GM21515 (cell line): ENCODE measurements at regions not wholly inside any gene's neighbourhood (a gene's known extent, or its start where the extent isn't known, plus 50 kb on each side); places are given as distances from the start of the nearest gene placed in this dataset.
A peak's percentile ranks its signal among the peaks of the same experiment; 100 is the strongest.

ENCODE experiments used
- ATAC-seq: cut with Tn5 transposase; IDR thresholded peaks from one replicate; pipeline ENCODE4 v1.9.1; 2021; ENCODE audit not compliant: unreplicated experiment

DNA sequence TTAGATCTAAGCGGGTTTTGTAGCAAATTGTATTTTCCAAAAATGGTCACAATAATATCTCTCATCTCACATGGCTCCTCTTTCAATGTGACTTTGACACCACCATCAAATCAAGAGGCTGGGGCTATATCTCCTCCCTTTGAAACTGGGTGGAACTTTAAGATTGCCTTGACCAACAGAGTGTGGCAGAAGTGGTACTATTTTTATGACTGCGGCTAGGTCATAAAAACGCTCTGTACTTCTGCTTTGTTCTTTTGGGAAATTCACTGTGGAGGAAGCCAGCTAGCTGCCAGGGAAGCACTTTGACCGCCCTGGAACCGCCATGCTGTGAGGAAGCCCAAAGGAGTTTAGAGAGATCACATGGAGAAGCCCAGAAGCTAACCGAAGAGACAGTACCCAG is 50.7 kb upstream of the ACOT11 start:
- ATAC-seq: no peak

DNA sequence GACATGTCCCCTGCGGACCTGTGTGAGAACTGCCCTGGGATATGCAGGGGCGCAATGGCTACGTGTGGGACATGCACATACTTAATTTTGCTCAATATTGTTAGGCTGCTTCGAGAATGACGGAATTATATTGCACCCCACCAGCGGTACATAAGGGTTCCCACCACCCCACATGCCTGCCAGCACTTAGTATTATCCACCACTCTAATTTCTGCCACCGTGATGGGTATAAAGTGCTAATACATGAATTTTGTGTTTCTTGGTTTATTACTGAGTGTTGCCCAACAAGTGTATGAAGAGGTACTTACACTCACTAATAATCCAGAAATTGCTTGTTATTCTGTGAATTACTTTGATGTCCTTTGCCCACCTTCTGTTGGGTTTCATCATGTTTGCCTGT is 52.1 kb upstream of the ACOT11 start:
- no peak for ATAC-seq

DNA sequence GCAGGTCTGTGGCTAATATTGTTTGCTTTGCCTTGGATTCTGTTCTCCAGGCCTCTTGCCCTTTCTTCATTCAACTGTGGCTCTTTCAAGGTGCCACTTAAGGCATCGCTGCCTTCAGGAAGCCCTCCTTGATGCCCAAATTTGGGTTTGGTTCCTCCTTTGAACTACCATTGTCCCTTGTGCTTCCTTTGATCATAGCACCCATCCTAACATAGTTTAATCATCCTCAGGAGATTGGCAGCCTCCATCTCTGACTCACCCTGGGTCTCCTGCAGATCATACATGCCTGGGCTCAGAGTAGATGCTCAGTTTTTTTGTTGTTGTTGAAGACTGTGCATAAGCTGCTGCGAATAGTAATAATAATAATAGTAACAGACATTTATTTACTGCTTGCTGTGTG is 54.4 kb upstream of the ACOT11 start:
- no peak for ATAC-seq

DNA sequence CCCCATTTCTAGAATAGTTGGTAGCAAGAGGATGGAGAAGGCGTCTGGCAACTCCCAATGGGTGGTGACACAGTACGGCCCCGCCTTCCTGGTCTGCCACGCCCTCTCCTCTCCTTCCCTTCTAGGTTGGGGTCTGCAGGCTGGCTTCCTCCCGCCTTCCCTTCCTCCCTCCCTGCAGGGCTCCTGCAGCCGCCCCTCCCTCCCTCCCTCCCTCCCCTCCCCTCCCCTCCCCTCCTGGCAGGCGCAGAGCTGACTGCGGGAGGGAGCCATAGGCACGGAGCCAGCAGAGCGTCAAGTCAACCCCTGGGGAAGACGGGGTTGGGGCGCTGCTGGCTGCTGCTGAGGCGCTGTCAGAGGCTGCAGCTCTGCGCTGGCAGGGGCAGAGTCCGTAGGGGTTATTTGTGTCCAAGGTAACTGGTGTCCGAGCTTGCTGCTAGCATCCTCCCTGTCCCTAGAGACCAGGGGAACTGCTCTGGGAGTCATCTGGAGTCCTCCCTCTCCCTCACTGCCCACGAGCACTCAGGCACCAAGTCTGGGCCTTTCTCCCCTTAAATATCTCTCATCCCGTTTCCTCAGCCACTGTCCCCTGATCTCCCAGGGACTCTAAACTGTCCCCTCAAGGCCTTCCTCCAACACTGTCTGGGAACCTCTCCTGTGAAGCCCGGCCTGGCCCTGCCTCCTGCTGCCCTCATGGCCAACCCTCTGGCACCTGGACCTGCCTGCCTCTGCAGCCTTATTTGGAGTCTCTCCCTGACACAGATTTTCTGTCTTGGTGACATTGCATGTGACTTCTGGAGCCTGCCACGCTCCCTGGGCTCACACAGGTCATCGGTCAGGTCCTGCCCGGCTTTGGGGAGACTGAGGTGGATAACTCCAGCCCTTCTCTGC is 57.4 kb upstream of the ACOT11 start:
- ATAC-seq: no peak

DNA sequence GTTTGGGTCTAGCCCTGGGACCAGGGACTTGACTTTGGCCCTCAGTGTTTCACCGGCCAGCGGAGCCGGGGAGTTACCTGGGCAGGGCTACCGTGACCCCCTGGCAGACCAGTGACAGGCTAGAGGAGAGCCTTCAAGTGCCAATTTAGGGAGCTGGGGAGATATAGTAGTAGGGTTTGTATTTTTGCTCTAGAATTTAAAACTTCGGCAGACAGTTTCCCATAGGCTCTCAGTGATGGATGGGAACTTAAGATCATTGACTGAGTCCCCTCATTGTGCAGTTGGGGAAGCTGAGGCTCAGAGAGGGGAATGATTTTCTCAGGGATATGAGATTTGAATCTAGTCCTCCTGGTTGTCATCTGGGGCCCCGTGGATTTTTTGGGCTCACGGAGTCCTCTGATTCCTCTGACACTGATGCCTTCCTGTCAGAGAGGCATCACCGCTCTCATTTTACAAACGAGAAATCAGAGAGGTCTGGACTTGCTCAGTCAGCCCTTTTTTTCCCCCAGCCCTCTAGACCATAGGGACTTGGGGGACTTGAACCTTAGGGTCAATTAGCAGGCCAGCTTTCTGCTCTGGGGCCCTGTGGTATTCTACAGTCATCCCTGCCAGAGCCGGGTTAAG is 58.3 kb upstream of the ACOT11 start:
- peak; percentile 6 for ATAC-seq

DNA sequence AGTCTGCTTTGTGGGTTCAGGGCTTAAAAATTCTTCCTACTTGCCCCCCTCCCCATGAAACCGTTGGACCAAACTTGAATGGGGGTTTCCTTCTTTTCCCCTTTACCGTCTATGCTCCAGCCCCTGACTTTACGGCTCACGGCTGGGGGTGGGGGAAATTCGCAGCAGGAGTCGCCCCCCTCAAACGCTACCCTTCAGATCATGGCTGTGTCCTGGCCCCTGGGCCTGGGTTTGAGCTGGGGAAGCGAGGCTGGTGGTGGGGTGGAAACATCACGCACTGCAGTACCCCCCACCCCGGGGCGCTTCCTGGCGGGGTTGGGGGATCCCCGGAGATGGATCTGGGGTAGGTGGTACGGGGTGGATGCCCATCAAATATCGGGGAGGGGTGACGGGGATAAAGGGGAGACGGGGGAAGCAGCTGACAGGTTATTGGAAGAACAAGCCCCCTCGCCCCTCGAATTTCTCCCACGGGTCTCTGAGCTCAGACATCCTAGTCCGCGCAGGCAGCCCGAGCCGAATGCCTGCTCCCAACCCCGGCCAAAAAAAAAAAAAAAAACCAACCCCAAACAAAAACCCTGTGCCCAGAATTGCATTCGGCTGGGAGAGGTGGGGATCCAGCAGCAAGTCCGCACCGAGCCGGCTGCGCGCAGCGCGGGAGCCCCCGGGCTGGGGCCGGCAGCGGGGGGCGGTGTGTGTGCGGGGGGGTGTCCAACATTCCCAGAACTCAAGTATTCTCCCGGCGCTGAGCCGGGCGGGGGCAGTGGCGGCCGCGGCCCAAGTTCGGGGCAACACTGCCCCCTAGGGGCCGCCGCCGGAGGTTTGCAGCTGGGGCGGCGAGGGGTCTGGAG is 59.0 kb upstream of the ACOT11 start:
- ATAC-seq: peak; percentile 58

GRCh38 chr1:54488065-54488750 is 59.8 kb upstream of the ACOT11 start:
- ATAC-seq: peak; percentile 55

DNA sequence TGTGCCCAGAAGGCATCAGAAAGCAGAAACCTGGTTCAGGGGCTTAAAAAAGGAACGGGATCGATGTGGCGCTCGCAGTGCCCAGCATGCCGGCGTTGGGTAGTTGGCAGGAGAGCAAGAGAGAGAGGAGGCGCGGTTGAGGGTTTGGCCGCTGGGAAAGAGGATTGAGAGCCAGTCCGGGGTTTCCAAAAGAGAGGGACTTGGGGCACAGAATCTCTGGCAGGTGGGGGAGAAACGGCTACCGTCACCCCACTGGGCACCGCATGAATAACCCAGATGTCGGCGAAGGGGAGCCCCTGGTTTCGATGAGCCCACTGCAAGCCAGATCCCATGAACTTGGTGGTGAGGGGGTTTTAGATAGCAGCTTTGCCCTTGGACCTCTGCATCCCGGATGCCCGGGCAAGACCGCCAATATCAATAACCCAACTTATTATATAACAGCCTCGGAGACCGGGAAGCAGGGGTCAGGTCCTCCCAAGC is 60.4 kb upstream of the ACOT11 start:
- ATAC-seq: peak; percentile 6

DNA sequence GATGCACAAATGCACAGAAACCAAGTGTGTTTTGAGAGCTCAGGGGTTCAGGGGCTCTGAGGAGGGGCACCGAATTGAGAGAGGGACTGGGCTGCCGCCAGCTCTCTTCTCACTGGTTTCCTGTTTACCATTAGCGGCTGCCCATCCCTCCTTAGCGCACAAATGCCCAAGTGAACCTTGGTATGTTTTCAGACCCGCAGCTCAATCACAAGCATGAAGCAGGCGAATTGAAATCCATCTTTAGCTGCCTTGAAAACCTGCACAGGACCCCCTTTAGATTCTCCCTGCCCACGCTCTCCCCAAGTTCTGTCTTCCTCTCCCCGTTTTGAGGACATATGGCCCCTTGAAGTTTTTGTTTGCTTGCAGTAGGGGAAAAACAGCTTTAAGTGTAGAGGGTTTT is 61.1 kb upstream of the ACOT11 start:
- ATAC-seq: no peak

GRCh38 chr1:54485416-54485815 is 62.6 kb upstream of the ACOT11 start:
- ATAC-seq: no peak

- no peak for ATAC-seq
Observed at GRCh38 chr1:54483875-54484437, 64.1 kb upstream of the ACOT11 start.

DNA sequence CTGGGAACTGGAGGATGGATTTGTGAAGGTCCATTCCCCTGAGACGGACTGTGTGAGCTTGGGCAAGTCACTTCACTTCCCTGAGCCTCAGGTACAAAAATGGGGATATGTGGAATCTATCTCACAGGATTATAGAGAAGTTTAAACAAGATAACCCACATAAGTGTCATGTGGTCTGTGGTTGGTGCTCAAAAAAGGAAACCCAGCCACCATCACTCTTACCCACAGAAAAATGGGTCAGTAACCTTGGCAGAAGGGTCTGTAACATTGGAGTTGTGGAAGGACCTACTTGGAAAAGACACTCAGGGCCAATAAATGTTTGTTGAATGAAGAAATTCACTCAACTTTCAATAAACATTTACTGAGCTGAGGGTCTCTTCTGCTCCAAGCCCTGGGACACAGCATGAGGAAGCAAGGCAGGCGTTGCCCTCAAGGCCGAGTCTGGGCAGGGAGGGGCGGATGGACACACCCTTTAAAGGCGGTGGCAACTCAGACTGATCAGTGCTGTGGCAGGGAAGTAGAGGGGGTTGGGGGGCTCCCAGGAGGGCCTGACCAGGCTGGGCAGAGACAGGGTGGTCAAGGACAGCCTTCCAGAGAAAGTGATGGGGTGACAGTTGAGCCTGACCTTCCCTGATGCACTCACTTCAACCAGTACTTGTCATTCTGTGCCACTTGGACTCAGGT is 66.7 kb upstream of the ACOT11 start:
- no peak for ATAC-seq

DNA sequence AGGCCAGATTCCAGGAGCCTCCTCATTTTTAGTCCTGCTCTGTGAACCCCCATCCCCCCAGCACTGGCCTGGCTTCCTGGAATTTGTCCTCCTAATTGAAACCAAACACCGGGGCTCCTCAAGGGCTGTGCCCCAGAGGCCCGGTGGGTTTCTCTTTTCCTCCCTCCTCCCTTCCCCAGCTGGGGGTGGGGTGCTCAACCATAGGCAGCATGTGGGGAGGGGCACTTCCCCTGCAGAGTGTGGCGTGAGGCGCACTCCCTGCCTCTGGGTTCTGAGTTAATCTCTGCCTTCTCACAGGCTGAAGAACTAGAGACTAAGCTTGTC is 67.5 kb upstream of the ACOT11 start:
- no peak for ATAC-seq

- ATAC-seq: no peak
Observed at GRCh38 chr1:54479841-54480524, 68.0 kb upstream of the ACOT11 start.

DNA sequence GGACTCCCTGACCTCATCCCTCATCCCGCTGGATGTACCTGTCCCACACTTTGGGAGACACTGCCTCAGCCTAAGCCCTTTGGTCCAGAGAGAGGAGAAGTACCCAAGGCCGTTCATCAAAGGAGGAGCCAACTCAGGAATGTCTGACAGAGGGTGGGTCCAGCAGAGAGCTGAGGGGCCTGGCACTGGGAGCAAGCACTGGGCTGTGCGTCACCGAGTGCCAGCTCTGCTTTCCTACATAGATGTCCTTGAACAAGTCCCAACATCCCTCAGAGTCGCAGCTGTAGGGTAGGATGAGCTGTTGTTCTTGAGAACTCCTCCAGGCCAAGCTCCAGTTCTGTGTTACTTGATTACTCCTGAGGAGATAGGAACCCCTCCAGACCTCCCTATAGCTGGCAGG is 68.8 kb upstream of the ACOT11 start:
- no peak for ATAC-seq

DNA sequence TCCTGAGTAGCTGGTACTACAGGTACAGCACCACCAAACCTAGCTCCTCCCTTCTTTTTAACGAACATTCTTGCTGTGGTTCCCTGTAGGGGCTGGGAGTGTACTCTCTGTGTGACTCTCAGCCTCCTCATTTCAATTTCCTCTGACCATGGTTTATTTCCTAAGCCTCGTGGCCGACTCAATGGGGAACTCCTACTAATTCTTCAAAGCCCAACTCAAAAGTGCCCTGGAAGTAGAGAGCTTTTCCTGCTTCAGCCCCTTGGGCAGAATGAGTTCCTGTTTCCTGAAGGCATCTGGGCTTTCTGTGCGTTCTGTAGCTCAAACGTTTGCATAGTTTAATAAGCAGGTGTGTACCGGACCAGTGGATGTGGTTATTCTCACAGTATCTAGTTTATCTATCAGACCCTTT is 70.9 kb upstream of the ACOT11 start:
- ATAC-seq: no peak

- no peak for ATAC-seq
Observed at GRCh38 chr1:54476530-54477109, 70.4 kb upstream of the SSBP3 start.

DNA sequence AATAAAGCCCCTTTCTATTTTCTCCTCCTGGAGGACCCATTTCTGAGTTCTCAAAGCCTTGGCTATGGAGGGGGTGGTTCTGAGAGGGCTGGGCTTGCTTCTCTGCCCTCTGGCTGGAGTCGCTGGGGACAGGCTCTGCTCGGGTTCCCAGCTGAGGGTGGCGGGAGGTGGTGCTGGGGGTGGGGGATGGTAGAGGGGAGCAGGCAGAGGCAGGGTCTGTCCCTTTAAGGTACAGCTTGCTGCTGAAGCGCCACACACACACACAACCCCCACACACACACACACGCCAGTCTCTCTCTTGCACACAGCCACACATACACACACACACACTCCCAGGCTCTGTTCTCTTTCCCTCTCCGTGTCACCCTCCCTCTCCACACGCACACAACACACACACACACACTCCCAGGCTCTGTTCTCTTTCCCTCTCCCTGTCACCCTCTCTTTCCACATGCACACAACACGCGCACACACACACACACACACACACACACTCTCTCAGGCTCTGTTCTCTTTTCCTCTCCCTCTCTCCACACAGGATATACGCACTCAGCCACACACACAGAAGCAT is 69.8 kb upstream of the SSBP3 start:
- no peak for ATAC-seq

- ATAC-seq: no peak
Observed at GRCh38 chr1:54475357-54475881, 69.2 kb upstream of the SSBP3 start.
